ENCODE measurements at regions not wholly inside any gene's neighbourhood (a gene's known extent, or its start where the extent isn't known, plus 50 kb on each side); places are given as distances from the start of the nearest gene placed in this dataset.

DNA sequence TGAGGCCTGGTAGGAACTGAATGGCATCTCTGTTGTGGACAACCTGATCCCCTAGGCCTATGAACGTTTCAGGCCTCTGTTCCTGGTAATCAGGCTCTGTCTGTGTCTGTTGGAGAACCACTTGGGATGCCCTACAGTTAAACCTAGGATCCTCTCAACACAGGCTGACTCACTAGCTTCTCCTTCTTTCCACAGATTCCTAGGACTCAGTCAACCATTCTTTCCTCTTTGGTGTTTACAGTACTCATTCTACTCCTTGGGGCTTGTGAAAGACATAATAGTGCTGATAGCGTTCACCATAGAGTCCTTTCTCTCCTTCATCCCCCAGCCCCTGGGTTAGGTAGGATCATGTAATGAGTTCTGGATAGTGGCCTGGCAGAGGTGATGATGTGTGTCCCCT, 544.3 kb downstream of the METTL4 start (continued):
- TF ChIP-seq, protein P1, sequence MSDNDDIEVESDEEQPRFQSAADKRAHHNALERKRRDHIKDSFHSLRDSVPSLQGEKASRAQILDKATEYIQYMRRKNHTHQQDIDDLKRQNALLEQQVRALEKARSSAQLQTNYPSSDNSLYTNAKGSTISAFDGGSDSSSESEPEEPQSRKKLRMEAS (IDR thresholded peaks at IDR 0.05; ENCODE audit: low read depth) = no peak
- TF ChIP-seq, protein P2, sequence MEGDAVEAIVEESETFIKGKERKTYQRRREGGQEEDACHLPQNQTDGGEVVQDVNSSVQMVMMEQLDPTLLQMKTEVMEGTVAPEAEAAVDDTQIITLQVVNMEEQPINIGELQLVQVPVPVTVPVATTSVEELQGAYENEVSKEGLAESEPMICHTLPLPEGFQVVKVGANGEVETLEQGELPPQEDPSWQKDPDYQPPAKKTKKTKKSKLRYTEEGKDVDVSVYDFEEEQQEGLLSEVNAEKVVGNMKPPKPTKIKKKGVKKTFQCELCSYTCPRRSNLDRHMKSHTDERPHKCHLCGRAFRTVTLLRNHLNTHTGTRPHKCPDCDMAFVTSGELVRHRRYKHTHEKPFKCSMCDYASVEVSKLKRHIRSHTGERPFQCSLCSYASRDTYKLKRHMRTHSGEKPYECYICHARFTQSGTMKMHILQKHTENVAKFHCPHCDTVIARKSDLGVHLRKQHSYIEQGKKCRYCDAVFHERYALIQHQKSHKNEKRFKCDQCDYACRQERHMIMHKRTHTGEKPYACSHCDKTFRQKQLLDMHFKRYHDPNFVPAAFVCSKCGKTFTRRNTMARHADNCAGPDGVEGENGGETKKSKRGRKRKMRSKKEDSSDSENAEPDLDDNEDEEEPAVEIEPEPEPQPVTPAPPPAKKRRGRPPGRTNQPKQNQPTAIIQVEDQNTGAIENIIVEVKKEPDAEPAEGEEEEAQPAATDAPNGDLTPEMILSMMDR (IDR thresholded peaks at IDR 0.05) = no peak
- TF ChIP-seq POLR2AphosphoS5 (IDR thresholded peaks at IDR 0.05; ENCODE audit: low read depth, low read length) = no peak
- no peak for TF ChIP-seq GABPA (IDR thresholded peaks at IDR 0.05; ENCODE audit: low read depth)
- TF ChIP-seq TEAD4 (IDR thresholded peaks at IDR 0.05; ENCODE audit: borderline replicate concordance, insufficient read depth) = no peak
- TF ChIP-seq CHD2 (IDR thresholded peaks at IDR 0.05; ENCODE audit: low read length, partially characterized antibody) = no peak
- no peak for TF ChIP-seq GATA2 (CRISPR knock-in tag; IDR thresholded peaks at IDR 0.05)
- TF ChIP-seq, protein P3, sequence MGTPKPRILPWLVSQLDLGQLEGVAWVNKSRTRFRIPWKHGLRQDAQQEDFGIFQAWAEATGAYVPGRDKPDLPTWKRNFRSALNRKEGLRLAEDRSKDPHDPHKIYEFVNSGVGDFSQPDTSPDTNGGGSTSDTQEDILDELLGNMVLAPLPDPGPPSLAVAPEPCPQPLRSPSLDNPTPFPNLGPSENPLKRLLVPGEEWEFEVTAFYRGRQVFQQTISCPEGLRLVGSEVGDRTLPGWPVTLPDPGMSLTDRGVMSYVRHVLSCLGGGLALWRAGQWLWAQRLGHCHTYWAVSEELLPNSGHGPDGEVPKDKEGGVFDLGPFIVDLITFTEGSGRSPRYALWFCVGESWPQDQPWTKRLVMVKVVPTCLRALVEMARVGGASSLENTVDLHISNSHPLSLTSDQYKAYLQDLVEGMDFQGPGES (IDR thresholded peaks at IDR 0.05; ENCODE audit: low read depth, low read length) = no peak
- TF ChIP-seq RFX5 (IDR thresholded peaks at IDR 0.05; ENCODE audit: low read length) = no peak
- TF ChIP-seq MXI1 (IDR thresholded peaks at IDR 0.05; ENCODE audit: low read depth, low read length) = no peak
- TF ChIP-seq RAD21 (IDR thresholded peaks at IDR 0.05; ENCODE audit: low read length) = no peak

DNA sequence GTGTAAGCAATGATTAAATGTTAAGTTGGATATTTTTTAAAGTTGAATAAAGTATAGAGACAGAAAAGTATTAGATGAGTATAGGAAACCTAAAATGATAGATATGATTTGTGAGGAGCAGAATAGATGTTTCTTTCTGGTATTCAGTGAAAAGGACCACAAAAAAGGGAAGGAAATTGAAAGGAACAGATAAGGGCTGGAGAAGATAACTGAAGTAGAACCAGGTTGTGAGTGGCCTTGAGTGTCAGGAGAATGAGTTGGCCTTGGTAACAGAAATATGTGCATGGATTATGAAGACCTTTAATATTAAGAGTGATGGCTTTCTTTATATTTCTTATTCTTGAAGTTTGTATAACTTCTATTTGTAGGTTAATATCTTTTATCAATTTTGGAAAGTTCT, 543.5 kb downstream of the METTL4 start:
- H3K9me2 ChIP-seq = no peaks in the 10 kb centered on the region
- H3K4me2 ChIP-seq = no peak overlapping the region
- no peak overlapping the region for H3K27ac ChIP-seq (ENCODE audit: low read depth in 2 of 2, low read length in 1 of 2)
- DNase-seq = no peak
- no peak for TF ChIP-seq TEAD4 (IDR thresholded peaks at IDR 0.05; ENCODE audit: borderline replicate concordance, insufficient read depth)
- TF ChIP-seq RCOR1 (IDR thresholded peaks at IDR 0.05; ENCODE audit: low read length) = no peak
- no peak for TF ChIP-seq TCF12 (IDR thresholded peaks at IDR 0.05)
- TF ChIP-seq, protein P2 (IDR thresholded peaks at IDR 0.05) = no peak
- no peak for TF ChIP-seq FOXM1 (IDR thresholded peaks at IDR 0.05; ENCODE audit: low read depth)
- no peak for TF ChIP-seq EP300 (IDR thresholded peaks at IDR 0.05; ENCODE audit: borderline replicate concordance in 1 of 2, low read depth in 1 of 2, low read length in 1 of 2)
- TF ChIP-seq POLR2AphosphoS5 (IDR thresholded peaks at IDR 0.05; ENCODE audit: low read depth, low read length) = no peak
- H3K27me3 ChIP-seq (ENCODE audit: insufficient read depth) = no peaks in the 10 kb centered on the region
- no peaks in the 10 kb centered on the region for H3K36me3 ChIP-seq (replicated peaks in 1 of 2; ENCODE audit: control insufficient read depth in 1 of 2, insufficient read depth in 2 of 2, low read length in 1 of 2)
- H3F3A ChIP-seq (replicated peaks; ENCODE audit: insufficient read depth) = no peaks in the 10 kb centered on the region
- H3K4me1 ChIP-seq (ENCODE audit: control insufficient read depth in 1 of 2, insufficient read depth in 2 of 2, low read depth in 1 of 2, low read length in 1 of 2) = no peaks in the 10 kb centered on the region
- ChIA-PET CTCF (no interaction called here), POLR2A (no interaction called here)
- no peak overlapping the region for H2AFZ ChIP-seq (ENCODE audit: low read depth)
- H4K20me1 ChIP-seq (ENCODE audit: insufficient read depth) = no peaks in the 10 kb centered on the region
- no peak overlapping the region for H3K4me3 ChIP-seq (ENCODE audit: low read depth in 2 of 2, low read length in 1 of 2)
- no peak overlapping the region for H3K9ac ChIP-seq
- no peaks in the 10 kb centered on the region for H3K9me3 ChIP-seq
- no peaks in the 10 kb centered on the region for H3K79me2 ChIP-seq (ENCODE audit: insufficient read depth)

All from SK-N-SH (cell line).